ENCODE measurements at regions not wholly inside any gene's neighbourhood (a gene's known extent, or its start where the extent isn't known, plus 50 kb on each side); places are given as distances from the start of the nearest gene placed in this dataset.

DNA sequence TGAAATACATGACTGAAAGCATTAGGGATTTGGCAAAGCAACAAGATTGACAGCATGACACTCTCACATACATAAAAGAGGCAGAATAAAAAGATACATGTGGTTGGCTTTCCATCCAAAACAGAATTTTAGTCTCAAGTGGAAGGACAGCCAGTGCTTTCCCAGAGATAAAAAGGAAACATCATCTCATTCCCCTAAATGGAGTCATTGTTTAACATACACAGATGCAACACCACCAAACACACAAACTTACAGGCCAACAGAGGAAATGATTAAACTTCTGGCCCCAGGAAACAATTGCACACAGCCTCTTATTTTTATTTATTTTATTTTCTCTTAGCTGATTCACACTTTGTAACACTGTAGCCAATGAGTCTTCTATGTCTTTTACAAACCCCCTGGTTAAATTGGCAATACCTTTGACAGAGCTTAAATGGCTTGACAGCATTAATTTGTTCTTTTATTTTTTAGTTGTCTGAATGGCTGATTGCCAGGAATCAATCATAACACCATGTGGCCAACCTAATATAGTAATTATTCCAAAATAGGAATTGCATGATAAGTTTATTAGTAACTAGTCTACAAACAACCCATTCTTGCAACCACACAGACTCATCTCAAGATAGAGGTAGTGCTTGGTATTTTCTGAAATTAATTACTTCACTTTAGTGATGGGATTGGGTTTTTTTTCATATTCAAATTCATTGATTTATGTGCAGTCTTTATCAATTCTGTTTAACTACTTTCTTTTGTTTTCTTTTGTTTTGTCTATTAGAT lies 190.5 kb downstream of the RND3 start:
- TF ChIP-seq, protein P1, sequence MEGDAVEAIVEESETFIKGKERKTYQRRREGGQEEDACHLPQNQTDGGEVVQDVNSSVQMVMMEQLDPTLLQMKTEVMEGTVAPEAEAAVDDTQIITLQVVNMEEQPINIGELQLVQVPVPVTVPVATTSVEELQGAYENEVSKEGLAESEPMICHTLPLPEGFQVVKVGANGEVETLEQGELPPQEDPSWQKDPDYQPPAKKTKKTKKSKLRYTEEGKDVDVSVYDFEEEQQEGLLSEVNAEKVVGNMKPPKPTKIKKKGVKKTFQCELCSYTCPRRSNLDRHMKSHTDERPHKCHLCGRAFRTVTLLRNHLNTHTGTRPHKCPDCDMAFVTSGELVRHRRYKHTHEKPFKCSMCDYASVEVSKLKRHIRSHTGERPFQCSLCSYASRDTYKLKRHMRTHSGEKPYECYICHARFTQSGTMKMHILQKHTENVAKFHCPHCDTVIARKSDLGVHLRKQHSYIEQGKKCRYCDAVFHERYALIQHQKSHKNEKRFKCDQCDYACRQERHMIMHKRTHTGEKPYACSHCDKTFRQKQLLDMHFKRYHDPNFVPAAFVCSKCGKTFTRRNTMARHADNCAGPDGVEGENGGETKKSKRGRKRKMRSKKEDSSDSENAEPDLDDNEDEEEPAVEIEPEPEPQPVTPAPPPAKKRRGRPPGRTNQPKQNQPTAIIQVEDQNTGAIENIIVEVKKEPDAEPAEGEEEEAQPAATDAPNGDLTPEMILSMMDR (IDR thresholded peaks at IDR 0.05; ENCODE audit: insufficient read depth, low read length, severe bottlenecking), result no peak
- peak; percentile 86 for DNase-seq (ENCODE audit: low read depth)
- H3K4me3 ChIP-seq (ENCODE audit: low read depth, low read length), result no peak overlapping the region
- no peak for FAIRE-seq
- no peaks in the 10 kb centered on the region for H3K36me3 ChIP-seq (ENCODE audit: control insufficient read depth, insufficient read depth, low read length)
- no peaks in the 10 kb centered on the region for H3K27me3 ChIP-seq (ENCODE audit: control insufficient read depth, insufficient read depth, low read length)

DNA sequence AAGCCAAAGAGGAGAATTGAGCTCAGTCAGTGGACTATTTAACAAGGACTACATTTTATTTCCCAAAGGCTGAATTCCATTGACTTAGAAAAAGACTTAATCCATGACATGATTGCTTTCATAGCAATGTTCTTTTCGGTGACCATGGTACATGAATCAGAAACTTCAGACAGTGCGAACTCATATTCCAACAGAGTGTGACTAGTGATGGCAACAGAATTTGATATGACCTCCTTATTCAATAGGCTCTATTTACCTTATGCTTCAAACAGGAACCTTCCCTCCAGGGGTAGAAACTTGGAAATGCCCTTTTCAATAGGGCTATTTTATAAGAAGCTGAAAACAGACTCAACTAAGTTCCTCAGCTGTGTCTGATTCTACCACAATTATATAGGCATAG lies 191.9 kb downstream of the RND3 start:
- no peak for DNase-seq (ENCODE audit: low read depth)
- H3K36me3 ChIP-seq (ENCODE audit: control insufficient read depth, insufficient read depth, low read length), result no peaks in the 10 kb centered on the region
- no peak for FAIRE-seq
- TF ChIP-seq, protein P1 (IDR thresholded peaks at IDR 0.05; ENCODE audit: insufficient read depth, low read length, severe bottlenecking), result no peak
- H3K4me3 ChIP-seq (ENCODE audit: low read depth, low read length), result no peak overlapping the region
- no peaks in the 10 kb centered on the region for H3K27me3 ChIP-seq (ENCODE audit: control insufficient read depth, insufficient read depth, low read length)

DNA sequence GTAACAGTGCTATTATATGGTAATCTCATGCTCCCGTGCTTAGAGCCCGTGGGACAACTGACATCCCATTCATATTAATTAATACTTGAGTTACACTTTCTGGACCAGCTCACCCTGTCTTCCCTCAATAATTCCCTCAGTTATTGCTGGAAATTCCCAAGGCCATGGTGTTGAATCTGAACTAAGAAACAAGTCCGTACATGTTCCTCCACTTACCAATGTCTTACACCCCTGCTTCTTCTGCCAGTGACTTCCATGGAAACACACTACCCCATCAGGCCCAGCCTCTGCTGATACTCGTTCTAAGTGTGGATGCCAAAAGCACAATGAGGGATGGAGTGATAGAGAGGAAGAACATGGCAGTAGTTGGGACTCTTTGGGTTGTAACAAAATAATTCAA lies 193.7 kb downstream of the RND3 start:
- DNase-seq (ENCODE audit: low read depth) (peak; percentile 76), FAIRE-seq (no peak)
- H3K36me3 ChIP-seq (ENCODE audit: control insufficient read depth, insufficient read depth, low read length), result no peaks in the 10 kb centered on the region
- TF ChIP-seq, protein P1 (IDR thresholded peaks at IDR 0.05; ENCODE audit: insufficient read depth, low read length, severe bottlenecking), result no peak
- no peak overlapping the region for H3K4me3 ChIP-seq (ENCODE audit: low read depth, low read length)
- no peaks in the 10 kb centered on the region for H3K27me3 ChIP-seq (ENCODE audit: control insufficient read depth, insufficient read depth, low read length)

DNA sequence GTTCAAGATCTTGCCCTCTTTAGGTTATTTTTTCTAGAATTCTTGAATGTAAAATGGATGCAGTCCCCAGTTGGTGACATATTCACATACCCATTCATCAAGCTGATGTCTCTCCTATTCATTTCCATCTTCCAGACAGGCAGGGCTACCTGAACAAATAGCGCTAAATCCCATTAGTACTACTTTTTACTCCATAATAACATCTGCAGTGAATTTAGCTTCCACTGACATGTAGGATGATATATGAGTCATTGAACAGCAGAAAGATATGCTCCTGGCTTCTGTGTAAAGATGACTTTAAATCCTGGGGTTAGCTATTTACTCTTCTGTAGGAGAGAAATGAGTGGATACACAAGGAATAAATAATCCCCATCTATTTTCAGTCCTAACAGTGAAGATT lies 194.7 kb downstream of the RND3 start:
- H3K27me3 ChIP-seq (ENCODE audit: control insufficient read depth, insufficient read depth, low read length), result no peaks in the 10 kb centered on the region
- no peaks in the 10 kb centered on the region for H3K36me3 ChIP-seq (ENCODE audit: control insufficient read depth, insufficient read depth, low read length)
- TF ChIP-seq, protein P1 (IDR thresholded peaks at IDR 0.05; ENCODE audit: insufficient read depth, low read length, severe bottlenecking), result no peak
- no peak for FAIRE-seq
- H3K4me3 ChIP-seq (ENCODE audit: low read depth, low read length), result no peak overlapping the region
- DNase-seq (ENCODE audit: low read depth), result peak; percentile 48

DNA sequence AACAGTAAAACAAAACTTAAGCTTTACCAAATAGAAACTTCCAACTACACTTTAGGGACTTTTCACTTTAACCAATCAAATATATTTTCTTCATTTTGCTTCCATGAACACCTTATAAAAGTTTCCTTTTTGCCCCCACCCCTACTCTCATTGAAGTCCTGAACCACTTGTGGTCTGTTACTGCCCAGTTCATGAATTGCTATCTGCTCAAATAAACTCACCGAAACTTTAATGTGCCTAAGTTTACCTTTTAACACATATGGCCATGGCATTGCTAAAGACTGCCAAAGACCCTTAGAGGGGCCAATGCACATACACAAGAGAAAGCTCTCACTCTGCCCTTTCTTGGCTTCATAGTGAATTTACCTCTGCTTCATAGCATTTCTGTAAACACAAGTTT lies 195.3 kb downstream of the RND3 start:
- FAIRE-seq, result no peak
- TF ChIP-seq, protein P1 (IDR thresholded peaks at IDR 0.05; ENCODE audit: insufficient read depth, low read length, severe bottlenecking), result no peak
- Histone ChIP-seq H3K27me3 (ENCODE audit: control insufficient read depth, insufficient read depth, low read length) (no peaks in the 10 kb centered on the region), H3K36me3 (ENCODE audit: control insufficient read depth, insufficient read depth, low read length) (no peaks in the 10 kb centered on the region), H3K4me3 (ENCODE audit: low read depth, low read length) (no peak overlapping the region)
- no peak for DNase-seq (ENCODE audit: low read depth)

Measured in bronchial epithelial cell (primary cell).